ENCODE measurements at regions not wholly inside any gene's neighbourhood (a gene's known extent, or its start where the extent isn't known, plus 50 kb on each side); places are given as distances from the start of the nearest gene placed in this dataset.

DNA sequence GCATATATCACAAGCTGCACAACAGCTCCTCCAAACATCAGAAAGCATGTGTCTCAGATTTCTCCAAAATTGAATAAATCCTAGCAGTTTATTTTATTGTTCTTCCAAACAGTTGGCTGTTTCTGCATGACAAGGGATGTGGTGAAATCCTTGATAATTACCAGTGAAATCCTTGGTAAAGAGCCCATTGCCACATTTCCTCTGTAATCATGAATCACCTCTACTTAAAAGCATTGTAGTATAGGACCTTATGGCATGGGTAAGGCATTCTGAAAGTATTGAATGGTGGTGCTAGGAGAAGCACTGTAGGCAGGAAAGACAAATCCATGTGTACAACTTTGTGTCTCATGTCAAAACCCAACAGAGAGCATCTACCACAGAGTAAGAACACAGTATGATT, 135.8 kb upstream of the NDST3 start:
- TF ChIP-seq, protein P1, sequence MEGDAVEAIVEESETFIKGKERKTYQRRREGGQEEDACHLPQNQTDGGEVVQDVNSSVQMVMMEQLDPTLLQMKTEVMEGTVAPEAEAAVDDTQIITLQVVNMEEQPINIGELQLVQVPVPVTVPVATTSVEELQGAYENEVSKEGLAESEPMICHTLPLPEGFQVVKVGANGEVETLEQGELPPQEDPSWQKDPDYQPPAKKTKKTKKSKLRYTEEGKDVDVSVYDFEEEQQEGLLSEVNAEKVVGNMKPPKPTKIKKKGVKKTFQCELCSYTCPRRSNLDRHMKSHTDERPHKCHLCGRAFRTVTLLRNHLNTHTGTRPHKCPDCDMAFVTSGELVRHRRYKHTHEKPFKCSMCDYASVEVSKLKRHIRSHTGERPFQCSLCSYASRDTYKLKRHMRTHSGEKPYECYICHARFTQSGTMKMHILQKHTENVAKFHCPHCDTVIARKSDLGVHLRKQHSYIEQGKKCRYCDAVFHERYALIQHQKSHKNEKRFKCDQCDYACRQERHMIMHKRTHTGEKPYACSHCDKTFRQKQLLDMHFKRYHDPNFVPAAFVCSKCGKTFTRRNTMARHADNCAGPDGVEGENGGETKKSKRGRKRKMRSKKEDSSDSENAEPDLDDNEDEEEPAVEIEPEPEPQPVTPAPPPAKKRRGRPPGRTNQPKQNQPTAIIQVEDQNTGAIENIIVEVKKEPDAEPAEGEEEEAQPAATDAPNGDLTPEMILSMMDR (IDR thresholded peaks at IDR 0.05), result no peak
- TF ChIP-seq POLR2A (IDR thresholded peaks at IDR 0.05), result no peak
